MCF 10A (cell line): ENCODE measurements at regions not wholly inside any gene's neighbourhood (a gene's known extent, or its start where the extent isn't known, plus 50 kb on each side); places are given as distances from the start of the nearest gene placed in this dataset.

Experiments
- BruUV-seq: library from RNA; stranded (reverse); fragments of 400-500 nt; replicated peaks from 2 replicates; lab custom pipeline; 2021; lab: Mats Ljungman, UMichigan
- CTCF ChIA-PET: fragments of 300-600 bp; sonication (Branson Sonifier 250); formaldehyde crosslinking; extraction: SDS; loops from one replicate; lab custom pipeline; 2021; ENCODE audit warnings: antibody characterized with exemption, inconsistent platforms; lab: Yijun Ruan, JAX
- POLR2A ChIA-PET: fragments of 300-600, 350-650 bp; sonication (Branson Sonifier 250); formaldehyde crosslinking; extraction: SDS; loops from one replicate; lab custom pipeline; 2020; ENCODE audit warnings: antibody characterized with exemption, inconsistent platforms; lab: Yijun Ruan, JAX
- DNase-seq: peaks from one replicate; pipeline ENCODE4 v3.0.0-alpha.2; 2018; ENCODE audit not compliant: unreplicated experiment
- H3K27ac Mint-ChIP-seq: one replicate; pipeline ENCODE4 v1.8.0; 2022; ENCODE audit warnings: mild to moderate bottlenecking, low read depth, mixed read lengths; ENCODE audit not compliant: unreplicated experiment
- H3K27me3 Mint-ChIP-seq: one replicate; pipeline ENCODE4 v1.8.0; 2022; ENCODE audit warnings: mixed read lengths; ENCODE audit not compliant: insufficient read depth, unreplicated experiment
- H3K36me3 Mint-ChIP-seq: one replicate; pipeline ENCODE4 v1.8.0; 2022; ENCODE audit warnings: mild to moderate bottlenecking, moderate library complexity, mixed read lengths; ENCODE audit not compliant: insufficient read depth, unreplicated experiment
- H3K4me1 Mint-ChIP-seq: one replicate; pipeline ENCODE4 v1.8.0; 2022; ENCODE audit warnings: mixed read lengths; ENCODE audit not compliant: insufficient read depth, unreplicated experiment
- H3K4me3 Mint-ChIP-seq: one replicate; pipeline ENCODE4 v1.8.0; 2022; ENCODE audit warnings: mild to moderate bottlenecking, moderate library complexity, mixed read lengths; ENCODE audit not compliant: unreplicated experiment
- H3K9me3 Mint-ChIP-seq: one replicate; pipeline ENCODE4 v1.8.0; 2022; ENCODE audit warnings: mixed read lengths; ENCODE audit not compliant: unreplicated experiment
- CTCF ChIP-seq: fragments of 200-600 bp; IDR thresholded peaks from one replicate; pipeline ENCODE4 v1.8.0; 2022; ENCODE audit warnings: antibody characterized with exemption, mild to moderate bottlenecking; ENCODE audit not compliant: unreplicated experiment
- intact Hi-C: fragments of 100-400 bp; cut with micrococcal nuclease; formaldehyde crosslinking; loops from 2 replicates; pipeline ENCODE4 v1.14.1; 2022

- ChIA-PET CTCF (interaction anchor here (0.5 to 3.1 kb wide), 16 partner anchors 9 to 1820 kb away, joined by 3 to 34 read pairs (median 3); no protein-coding TSS in a partner anchor), POLR2A (no interaction called here)
- peaks cover 11% of the 10 kb centered on the region for H3K27me3 Mint-ChIP-seq
- H3K27ac Mint-ChIP-seq, result no peak overlapping the region
- no peak overlapping the region for H3K4me3 Mint-ChIP-seq
- no peak for TF ChIP-seq CTCF
- no TSS peak for BruUV-seq
- H3K36me3 Mint-ChIP-seq, result no peaks in the 10 kb centered on the region
- no peaks in the 10 kb centered on the region for H3K9me3 Mint-ChIP-seq
- DNase-seq, result peak; percentile 64
- intact Hi-C loops, result no loop called here
- H3K4me1 Mint-ChIP-seq, result peaks cover 5% of the 10 kb centered on the region
Observed at GRCh38 chrX:138127314-138127713, 561.4 kb downstream of the ZIC3 start.

GRCh38 chrX:138128027-138128671 lies 562.2 kb downstream of the ZIC3 start:
- H3K4me3 Mint-ChIP-seq, result no peak overlapping the region
- peaks cover 5% of the 10 kb centered on the region for H3K4me1 Mint-ChIP-seq
- CTCF ChIA-PET, result interaction anchor here (0.5 to 3.1 kb wide), 20 partner anchors 8 to 1492 kb away, joined by 3 to 34 read pairs (median 3); no protein-coding TSS in a partner anchor
- peaks cover 11% of the 10 kb centered on the region for H3K27me3 Mint-ChIP-seq
- no TSS peak for BruUV-seq
- DNase-seq, result peak; percentile 49
- intact Hi-C loops, result loop anchor here (1.0 kb wide), 1 partner anchor 617 kb away; no protein-coding TSS in a partner anchor
- H3K36me3 Mint-ChIP-seq, result no peaks in the 10 kb centered on the region
- POLR2A ChIA-PET, result interaction anchor here (0.6 kb wide), 2 partner anchors 389 to 630 kb away, joined by 3 to 4 read pairs; no protein-coding TSS in a partner anchor
- H3K9me3 Mint-ChIP-seq, result no peaks in the 10 kb centered on the region
- H3K27ac Mint-ChIP-seq, result no peak overlapping the region
- TF ChIP-seq CTCF, result peak; percentile 54

GRCh38 chrX:138150709-138151108 lies 560.8 kb downstream of the FGF13 start:
- POLR2A ChIA-PET, result no interaction called here
- intact Hi-C loops, result no loop called here
- H3K27ac Mint-ChIP-seq, result no peak overlapping the region
- H3K36me3 Mint-ChIP-seq, result no peaks in the 10 kb centered on the region
- H3K27me3 Mint-ChIP-seq, result no peaks in the 10 kb centered on the region
- BruUV-seq, result no TSS peak
- peaks cover 13% of the 10 kb centered on the region for H3K9me3 Mint-ChIP-seq
- no peaks in the 10 kb centered on the region for H3K4me1 Mint-ChIP-seq
- H3K4me3 Mint-ChIP-seq, result no peak overlapping the region
- DNase-seq, result peak; percentile 11
- TF ChIP-seq CTCF, result peak; percentile 9
- CTCF ChIA-PET, result interaction anchor here (1.2 kb wide), 1 partner anchor 606 kb away, joined by 3 read pairs; no protein-coding TSS in a partner anchor

- intact Hi-C loops, result no loop called here
- BruUV-seq, result no TSS peak
- TF ChIP-seq CTCF, result no peak
- peaks cover 8% of the 10 kb centered on the region for H3K9me3 Mint-ChIP-seq
- H3K27ac Mint-ChIP-seq, result no peak overlapping the region
- H3K36me3 Mint-ChIP-seq, result no peaks in the 10 kb centered on the region
- no peaks in the 10 kb centered on the region for H3K27me3 Mint-ChIP-seq
- DNase-seq, result no peak
- no peaks in the 10 kb centered on the region for H3K4me1 Mint-ChIP-seq
- H3K4me3 Mint-ChIP-seq, result no peak overlapping the region
- ChIA-PET CTCF (no interaction called here), POLR2A (no interaction called here)
Observed at GRCh38 chrX:138157850-138158249, 553.7 kb downstream of the FGF13 start.
